A549 (cell line): ENCODE measurements at regions not wholly inside any gene's neighbourhood (a gene's known extent, or its start where the extent isn't known, plus 50 kb on each side); places are given as distances from the start of the nearest gene placed in this dataset.
A peak's percentile ranks its signal among the peaks of the same experiment; 100 is the strongest.

Experiments
- ATAC-seq, 2 experiments: fragments of 200-7000 bp in 1 of 2; fragments of >200 bp in 1 of 2; cut with Nextera tagmentation in 1 of 2; cut with Tn5 transposase in 1 of 2; 3 replicates each; pipeline versions ENCODE4 v1.8.0 to v1.9.1; 2018 to 2020; ENCODE audit warnings: mild to moderate bottlenecking in 1 of 2, moderate library complexity in 1 of 2
- CTCF ChIA-PET: fragments of 300-600 bp; sonication (Branson Sonifier 250); formaldehyde crosslinking; extraction: SDS; loops from one replicate; lab custom pipeline; 2021; ENCODE audit warnings: antibody characterized with exemption, inconsistent platforms; lab: Yijun Ruan, JAX
- POLR2A ChIA-PET: fragments of 350-600 bp; formaldehyde crosslinking; extraction: SDS; loops from one replicate; lab custom pipeline; 2021; ENCODE audit warnings: antibody characterized with exemption, inconsistent platforms; lab: Yijun Ruan, JAX
- DNase-seq, 2 experiments: peaks; one replicate each; pipeline versions ENCODE4 v3.0.0 to v3.0.0-alpha.2; 2011 to 2016; ENCODE audit warnings: low read depth in 1 of 2, low spot score in 1 of 2
- FAIRE-seq: peaks from 2 replicates; lab custom pipeline; 2011; peaks lifted over from hg19 to GRCh38; lab: Jason Lieb, UNC
- H3K27ac ChIP-seq, 2 experiments: fragments of >200 bp; sonication (Bioruptor Twin); formaldehyde crosslinking; 3 replicates each; pipeline ENCODE4 v1.5.1; 2016 to 2017
- H3K4me1 ChIP-seq: fragments of >200 bp; sonication (Bioruptor Twin); formaldehyde crosslinking; 3 replicates; pipeline ENCODE4 v1.6.1; 2016
- H3K4me2 ChIP-seq: fragments of >200 bp; sonication (Bioruptor Twin); formaldehyde crosslinking; 3 replicates; pipeline ENCODE4 v1.6.1; 2016
- H3K4me3 ChIP-seq: fragments of >200 bp; sonication (Bioruptor Twin); formaldehyde crosslinking; 3 replicates; pipeline ENCODE4 v1.5.1; 2016
- H3K9me3 ChIP-seq: fragments of >200 bp; sonication (Bioruptor Twin); formaldehyde crosslinking; 3 replicates; pipeline ENCODE4 v1.6.1; 2016
- BCL3 ChIP-seq: fragments of >200 bp; sonication (Bioruptor Twin); formaldehyde crosslinking; IDR thresholded peaks from 3 replicates; pipeline ENCODE4 v1.6.1; 2016
- BHLHE40 ChIP-seq: IDR thresholded peaks from 2 replicates; pipeline ENCODE4 v1.6.1; 2012; ENCODE audit warnings: low read depth, low read length, inconsistent platforms
- CHD2 ChIP-seq: fragments of 150-350 bp; IDR thresholded peaks from 2 replicates; pipeline ENCODE4 v1.6.1; 2014; ENCODE audit warnings: low read length; ENCODE audit not compliant: partially characterized antibody
- EHF ChIP-seq: fragments of 250-450 bp; sonication (Bioruptor Pico); IDR thresholded peaks from 2 replicates; pipeline ENCODE4 v1.5.0; 2020; ENCODE audit warnings: mild to moderate bottlenecking
- EHMT2 ChIP-seq: fragments of 200-600 bp; sonication (generic); IDR thresholded peaks from 2 replicates; pipeline ENCODE4 v1.6.1; 2016; ENCODE audit warnings: antibody characterized with exemption, low read depth, mild to moderate bottlenecking, moderate library complexity
- EP300 ChIP-seq, 2 experiments: fragments of >200 bp; sonication (Bioruptor Twin); formaldehyde crosslinking; IDR thresholded peaks; 2 replicates in 1 of 2; 3 replicates in 1 of 2; pipeline ENCODE4 v1.6.1; 2016 to 2017
- FOSL2 ChIP-seq, 2 experiments: fragments of 450-650 bp in 1 of 2; fragments of >200 bp in 1 of 2; sonication (Bioruptor Twin) in 1 of 2; formaldehyde crosslinking; IDR thresholded peaks; 2 replicates each; pipeline versions ENCODE4 v1.5.0 to v1.6.1; 2016 to 2020; ENCODE audit warnings: mild to moderate bottlenecking in 1 of 2, moderate library complexity in 1 of 2
- GATA3 ChIP-seq: IDR thresholded peaks from 2 replicates; pipeline ENCODE4 v1.6.1; 2012; ENCODE audit warnings: borderline replicate concordance
- HDAC2 ChIP-seq: fragments of 200-600 bp; sonication (generic); IDR thresholded peaks from 2 replicates; pipeline ENCODE4 v1.6.1; 2016
- HEYL ChIP-seq: fragments of 250-450 bp; sonication (Bioruptor Pico); IDR thresholded peaks from 2 replicates; pipeline ENCODE4 v1.8.0; 2021; ENCODE audit warnings: mild to moderate bottlenecking, moderate library complexity
- HOXA7 ChIP-seq: fragments of 250-450 bp; sonication (Bioruptor Pico); IDR thresholded peaks from 2 replicates; pipeline ENCODE4 v1.5.0; 2020; ENCODE audit warnings: mild to moderate bottlenecking, moderate library complexity
- KDM5A ChIP-seq: fragments of 200-600 bp; sonication (generic); IDR thresholded peaks from 2 replicates; pipeline ENCODE4 v1.6.1; 2016; ENCODE audit warnings: antibody characterized with exemption, mild to moderate bottlenecking
- NR3C1 ChIP-seq: fragments of >200 bp; sonication (Bioruptor Twin); formaldehyde crosslinking; IDR thresholded peaks from 3 replicates; pipeline ENCODE4 v1.6.1; 2017
- PHF8 ChIP-seq: fragments of 200-600 bp; sonication (generic); IDR thresholded peaks from 2 replicates; pipeline ENCODE4 v1.6.1; 2016; ENCODE audit warnings: low read depth, mild to moderate bottlenecking, antibody characterized with exemption, moderate library complexity, borderline replicate concordance
- POLR2A ChIP-seq: IDR thresholded peaks from 2 replicates; pipeline ENCODE4 v1.6.1; 2012; ENCODE audit warnings: mild to moderate bottlenecking, low read length
- SMC3 ChIP-seq: fragments of >200 bp; sonication (Bioruptor Twin); formaldehyde crosslinking; IDR thresholded peaks from 3 replicates; pipeline ENCODE4 v1.6.1; 2018; ENCODE audit warnings: inconsistent platforms
- SREBF2 ChIP-seq: fragments of 450-650 bp; IDR thresholded peaks from 2 replicates; pipeline ENCODE4 v1.6.1; 2014; ENCODE audit warnings: mild to moderate bottlenecking, moderate library complexity
- TFCP2L1 ChIP-seq: fragments of 250-450 bp; sonication (Bioruptor Pico); IDR thresholded peaks from 2 replicates; pipeline ENCODE4 v1.5.0; 2021; ENCODE audit warnings: mild to moderate bottlenecking
- ZC3H11A ChIP-seq: fragments of 450-650 bp; IDR thresholded peaks from 2 replicates; pipeline ENCODE4 v1.6.1; 2014; ENCODE audit warnings: antibody characterized with exemption, mild to moderate bottlenecking
- ZFP36 ChIP-seq: fragments of 450-650 bp; IDR thresholded peaks from 2 replicates; pipeline ENCODE4 v1.6.1; 2014; ENCODE audit warnings: borderline replicate concordance; ENCODE audit not compliant: partially characterized antibody
- ZSCAN20 ChIP-seq: fragments of 250-450 bp; sonication (Bioruptor Pico); IDR thresholded peaks from 2 replicates; pipeline ENCODE4 v1.8.0; 2022; ENCODE audit warnings: mild to moderate bottlenecking, moderate library complexity
- WGBS: methylation state at CpG from one replicate; pipeline ENCODE4 v1.1.6; 2017; ENCODE audit errors: missing lambda C conversion rate; 5-methylcytosine and 5-hydroxymethylcytosine counted together
- TF ChIP-seq, protein P1 (sequence below): fragments of >200 bp; sonication (Bioruptor Twin); formaldehyde crosslinking; IDR thresholded peaks from 3 replicates; pipeline ENCODE4 v1.5.1; 2016
- TF ChIP-seq, protein P2 (sequence below): IDR thresholded peaks from 2 replicates; pipeline ENCODE4 v1.6.1; 2012; ENCODE audit warnings: low read depth, borderline replicate concordance
- TF ChIP-seq, protein P3 (sequence below): fragments of 450-650 bp; IDR thresholded peaks from 2 replicates; pipeline ENCODE4 v1.6.1; 2014; ENCODE audit warnings: antibody characterized with exemption
- TF ChIP-seq, protein P4 (sequence below): fragments of >200 bp; sonication (Bioruptor Twin); formaldehyde crosslinking; IDR thresholded peaks from 2 replicates; pipeline ENCODE4 v1.6.1; 2016
- TF ChIP-seq, protein P5 (sequence below): fragments of 150-350 bp; IDR thresholded peaks from 2 replicates; pipeline ENCODE4 v1.6.1; 2014; ENCODE audit warnings: low read depth, mild to moderate bottlenecking, low read length

GRCh38 chr11:70575396-70576060 lies 177.2 kb downstream of the CTTN start:
- no peak overlapping the region for H3K27ac ChIP-seq
- H3K9me3 ChIP-seq, result no peaks in the 10 kb centered on the region
- TF ChIP-seq PHF8 (no peak), FOSL2 (IDR thresholded peaks at IDR 0.05) (no peak), FOSL2 (CRISPR knock-in tag; IDR thresholded peaks at IDR 0.05) (no peak), HOXA7 (CRISPR knock-in tag) (no peak), POLR2A (no peak), SREBF2 (no peak), CHD2 (no peak), HEYL (CRISPR knock-in tag) (no peak), EP300 (IDR thresholded peaks at IDR 0.05) (no peak), BCL3 (no peak), ZFP36 (no peak), EHMT2 (no peak), GATA3 (no peak), TFCP2L1 (CRISPR knock-in tag) (no peak), KDM5A (no peak), ZC3H11A (no peak)
- TF ChIP-seq, protein P1, sequence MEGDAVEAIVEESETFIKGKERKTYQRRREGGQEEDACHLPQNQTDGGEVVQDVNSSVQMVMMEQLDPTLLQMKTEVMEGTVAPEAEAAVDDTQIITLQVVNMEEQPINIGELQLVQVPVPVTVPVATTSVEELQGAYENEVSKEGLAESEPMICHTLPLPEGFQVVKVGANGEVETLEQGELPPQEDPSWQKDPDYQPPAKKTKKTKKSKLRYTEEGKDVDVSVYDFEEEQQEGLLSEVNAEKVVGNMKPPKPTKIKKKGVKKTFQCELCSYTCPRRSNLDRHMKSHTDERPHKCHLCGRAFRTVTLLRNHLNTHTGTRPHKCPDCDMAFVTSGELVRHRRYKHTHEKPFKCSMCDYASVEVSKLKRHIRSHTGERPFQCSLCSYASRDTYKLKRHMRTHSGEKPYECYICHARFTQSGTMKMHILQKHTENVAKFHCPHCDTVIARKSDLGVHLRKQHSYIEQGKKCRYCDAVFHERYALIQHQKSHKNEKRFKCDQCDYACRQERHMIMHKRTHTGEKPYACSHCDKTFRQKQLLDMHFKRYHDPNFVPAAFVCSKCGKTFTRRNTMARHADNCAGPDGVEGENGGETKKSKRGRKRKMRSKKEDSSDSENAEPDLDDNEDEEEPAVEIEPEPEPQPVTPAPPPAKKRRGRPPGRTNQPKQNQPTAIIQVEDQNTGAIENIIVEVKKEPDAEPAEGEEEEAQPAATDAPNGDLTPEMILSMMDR, result no peak
- TF ChIP-seq, protein P2, sequence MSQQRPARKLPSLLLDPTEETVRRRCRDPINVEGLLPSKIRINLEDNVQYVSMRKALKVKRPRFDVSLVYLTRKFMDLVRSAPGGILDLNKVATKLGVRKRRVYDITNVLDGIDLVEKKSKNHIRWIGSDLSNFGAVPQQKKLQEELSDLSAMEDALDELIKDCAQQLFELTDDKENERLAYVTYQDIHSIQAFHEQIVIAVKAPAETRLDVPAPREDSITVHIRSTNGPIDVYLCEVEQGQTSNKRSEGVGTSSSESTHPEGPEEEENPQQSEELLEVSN, result no peak
- TF ChIP-seq, protein P3, sequence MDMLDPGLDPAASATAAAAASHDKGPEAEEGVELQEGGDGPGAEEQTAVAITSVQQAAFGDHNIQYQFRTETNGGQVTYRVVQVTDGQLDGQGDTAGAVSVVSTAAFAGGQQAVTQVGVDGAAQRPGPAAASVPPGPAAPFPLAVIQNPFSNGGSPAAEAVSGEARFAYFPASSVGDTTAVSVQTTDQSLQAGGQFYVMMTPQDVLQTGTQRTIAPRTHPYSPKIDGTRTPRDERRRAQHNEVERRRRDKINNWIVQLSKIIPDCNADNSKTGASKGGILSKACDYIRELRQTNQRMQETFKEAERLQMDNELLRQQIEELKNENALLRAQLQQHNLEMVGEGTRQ, result no peak
- TF ChIP-seq, protein P4, sequence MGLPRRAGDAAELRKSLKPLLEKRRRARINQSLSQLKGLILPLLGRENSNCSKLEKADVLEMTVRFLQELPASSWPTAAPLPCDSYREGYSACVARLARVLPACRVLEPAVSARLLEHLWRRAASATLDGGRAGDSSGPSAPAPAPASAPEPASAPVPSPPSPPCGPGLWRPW, result no peak
- TF ChIP-seq, protein P5, sequence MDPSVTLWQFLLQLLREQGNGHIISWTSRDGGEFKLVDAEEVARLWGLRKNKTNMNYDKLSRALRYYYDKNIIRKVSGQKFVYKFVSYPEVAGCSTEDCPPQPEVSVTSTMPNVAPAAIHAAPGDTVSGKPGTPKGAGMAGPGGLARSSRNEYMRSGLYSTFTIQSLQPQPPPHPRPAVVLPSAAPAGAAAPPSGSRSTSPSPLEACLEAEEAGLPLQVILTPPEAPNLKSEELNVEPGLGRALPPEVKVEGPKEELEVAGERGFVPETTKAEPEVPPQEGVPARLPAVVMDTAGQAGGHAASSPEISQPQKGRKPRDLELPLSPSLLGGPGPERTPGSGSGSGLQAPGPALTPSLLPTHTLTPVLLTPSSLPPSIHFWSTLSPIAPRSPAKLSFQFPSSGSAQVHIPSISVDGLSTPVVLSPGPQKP, result no peak
- WGBS, result 86% methylated on average over 12 of the region's 12 CpGs
- ChIA-PET POLR2A (no interaction called here), CTCF (no interaction called here)
- DNase-seq (no peak), ATAC-seq (no peak), FAIRE-seq (no peak)
- peaks cover 9% of the 10 kb centered on the region; the same call in 2 of the 3 replicates for H3K4me1 ChIP-seq
- H3K4me2 ChIP-seq, result no peak overlapping the region
- H3K4me3 ChIP-seq, result no peak overlapping the region

DNA sequence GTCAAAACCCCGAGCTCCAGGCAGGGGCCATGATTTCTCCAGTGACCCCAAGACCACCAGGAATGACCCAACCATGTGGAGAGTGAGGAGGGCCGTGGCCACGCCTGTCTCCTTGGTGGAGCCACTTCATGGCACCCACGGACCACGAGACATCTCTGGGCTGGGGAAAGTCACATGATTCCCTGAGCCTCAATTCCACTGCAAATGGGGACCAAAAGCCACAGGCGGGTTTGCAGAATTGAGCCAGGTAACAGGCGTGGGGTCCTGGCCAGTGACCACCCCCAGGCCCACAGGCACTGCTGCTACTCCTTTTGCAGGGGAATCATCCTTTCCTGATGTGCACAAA lies 178.9 kb downstream of the CTTN start:
- CTCF ChIA-PET, result no interaction called here
- H3K4me2 ChIP-seq, result no peak overlapping the region
- DNase-seq (no peak), FAIRE-seq (no peak), ATAC-seq (no peak)
- H3K9me3 ChIP-seq, result no peaks in the 10 kb centered on the region
- POLR2A ChIA-PET, result no interaction called here
- 67% methylated on average over 5 of the region's 7 CpGs for WGBS
- no peak overlapping the region for H3K4me3 ChIP-seq
- H3K4me1 ChIP-seq, result peaks cover 9% of the 10 kb centered on the region; the same call in 2 of the 3 replicates
- H3K27ac ChIP-seq, result peak overlapping the region in 1 of 2 experiments; percentile 7; a peak in 1 of 6 replicates
- TF ChIP-seq, protein P5, result no peak
- TF ChIP-seq HDAC2 (no peak), ZSCAN20 (CRISPR knock-in tag) (no peak), HOXA7 (CRISPR knock-in tag) (no peak), BHLHE40 (no peak), EHF (CRISPR knock-in tag) (no peak), NR3C1 (no peak), SMC3 (no peak), ZC3H11A (no peak), ZFP36 (no peak), EP300 (IDR thresholded peaks at IDR 0.05) (no peak)
- TF ChIP-seq, protein P3, result no peak
- TF ChIP-seq, protein P1, result no peak
